GM18861 (cell line): ENCODE measurements at regions not wholly inside any gene's neighbourhood (a gene's known extent, or its start where the extent isn't known, plus 50 kb on each side); places are given as distances from the start of the nearest gene placed in this dataset.

Experiments used
- ATAC-seq: cut with Tn5 transposase; IDR thresholded peaks from one replicate; pipeline ENCODE4 v1.9.1; 2021; ENCODE audit not compliant: unreplicated experiment

DNA sequence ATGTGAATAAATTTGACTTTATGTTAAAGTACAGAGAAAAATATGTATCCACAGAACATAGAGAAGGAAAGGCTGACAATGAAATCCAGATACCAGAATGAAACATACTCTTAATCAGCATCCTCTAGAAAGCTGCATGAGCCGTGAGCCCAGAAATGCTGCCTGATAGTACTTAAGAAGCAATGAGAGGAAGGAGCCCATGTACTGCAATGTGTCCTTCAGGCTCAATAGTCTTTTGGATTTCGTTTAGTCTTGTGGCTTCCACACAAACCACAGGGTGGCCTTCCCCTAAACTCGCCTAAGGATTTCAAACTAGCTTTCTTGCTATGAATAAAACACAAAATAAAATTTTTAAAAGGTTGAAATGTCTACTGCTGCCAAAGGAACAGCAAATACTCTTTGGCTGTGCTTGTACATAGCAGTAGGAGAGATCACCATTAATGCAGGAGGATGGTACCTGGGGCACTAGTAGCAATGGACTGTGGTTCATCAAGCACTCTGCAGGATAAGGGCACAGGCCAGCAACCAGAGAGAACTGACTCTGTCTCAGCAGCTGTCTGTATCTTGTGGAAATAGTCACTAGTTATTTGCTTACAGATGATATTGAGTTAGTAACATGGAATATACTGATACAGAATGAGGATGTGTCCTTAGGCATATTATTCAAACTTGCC, 988.3 kb upstream of the LRFN5 start:
- ATAC-seq, result no peak

DNA sequence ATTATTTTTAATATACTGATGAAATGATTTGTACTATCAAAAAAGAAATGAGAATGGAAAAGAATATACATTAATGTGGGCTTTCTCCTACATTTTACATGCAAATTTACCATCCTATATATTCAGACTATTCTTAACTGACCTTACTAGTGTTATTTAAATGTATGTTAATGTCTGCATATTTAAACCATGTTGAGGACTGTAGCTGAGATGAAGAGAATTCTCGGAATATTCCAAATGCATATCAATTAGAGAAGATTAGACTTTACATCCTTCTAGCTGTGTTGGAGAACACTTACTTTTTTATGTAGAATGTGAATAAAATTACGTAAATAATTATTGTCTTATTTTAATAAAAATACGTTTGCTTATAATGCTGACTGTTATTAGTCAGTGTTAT, 990.1 kb upstream of the LRFN5 start:
- no peak for ATAC-seq

DNA sequence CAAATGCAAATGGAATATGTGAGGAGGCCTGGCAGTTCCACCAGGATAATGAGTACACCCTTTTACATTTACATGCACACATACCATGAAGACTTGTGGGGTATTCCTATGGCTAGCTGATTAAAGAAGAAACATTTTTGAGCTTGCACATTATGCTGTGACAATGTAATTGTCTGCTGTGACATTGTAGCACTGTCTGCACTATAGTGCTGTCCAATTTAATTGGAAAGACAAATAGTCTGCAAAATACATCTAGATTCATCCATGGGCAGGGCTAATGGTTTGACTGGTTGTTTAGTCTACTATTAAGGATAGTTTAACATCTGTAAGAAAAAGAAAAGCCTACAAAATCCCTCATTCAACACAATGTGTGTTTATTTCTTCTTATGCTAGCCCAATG, 1005.6 kb upstream of the LRFN5 start:
- no peak for ATAC-seq

DNA sequence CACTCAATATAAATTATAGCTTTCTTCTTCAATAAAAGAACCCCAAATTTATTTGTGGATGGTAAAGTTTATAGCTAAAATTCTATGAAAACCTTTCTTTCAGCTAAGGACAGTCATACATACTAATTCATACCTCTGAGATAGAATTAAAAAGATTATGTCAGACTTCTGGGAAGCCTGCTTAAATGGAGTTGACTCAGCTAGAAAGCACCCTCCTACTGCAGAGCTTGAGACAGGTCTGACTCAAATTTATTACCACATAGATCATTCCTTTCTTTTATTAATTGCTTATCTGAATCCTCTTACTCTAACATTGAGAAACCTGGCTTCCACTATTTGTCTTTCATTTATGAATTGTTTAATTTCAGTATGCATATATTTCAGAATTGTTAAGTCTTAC, 1007.0 kb upstream of the LRFN5 start:
- no peak for ATAC-seq

DNA sequence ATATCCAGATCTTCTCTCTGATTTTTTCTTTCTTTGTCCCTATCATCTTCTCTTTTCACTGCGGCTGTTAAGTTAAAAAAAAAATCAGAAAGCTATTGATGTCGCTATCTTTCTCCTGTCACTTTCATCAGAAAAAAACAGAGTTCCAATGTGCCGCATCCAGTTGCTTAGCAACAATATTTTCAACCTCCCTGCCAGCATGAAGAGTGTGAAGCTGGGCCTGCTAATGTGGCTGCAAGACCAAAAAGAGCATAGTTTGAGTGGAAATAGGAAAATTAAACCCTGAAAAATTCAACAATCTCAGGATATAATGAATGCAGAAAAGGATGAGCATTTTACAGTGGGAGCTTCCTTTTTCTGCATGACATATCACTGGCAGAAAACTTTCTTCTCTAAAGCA, 1025.4 kb upstream of the LRFN5 start:
- no peak for ATAC-seq

DNA sequence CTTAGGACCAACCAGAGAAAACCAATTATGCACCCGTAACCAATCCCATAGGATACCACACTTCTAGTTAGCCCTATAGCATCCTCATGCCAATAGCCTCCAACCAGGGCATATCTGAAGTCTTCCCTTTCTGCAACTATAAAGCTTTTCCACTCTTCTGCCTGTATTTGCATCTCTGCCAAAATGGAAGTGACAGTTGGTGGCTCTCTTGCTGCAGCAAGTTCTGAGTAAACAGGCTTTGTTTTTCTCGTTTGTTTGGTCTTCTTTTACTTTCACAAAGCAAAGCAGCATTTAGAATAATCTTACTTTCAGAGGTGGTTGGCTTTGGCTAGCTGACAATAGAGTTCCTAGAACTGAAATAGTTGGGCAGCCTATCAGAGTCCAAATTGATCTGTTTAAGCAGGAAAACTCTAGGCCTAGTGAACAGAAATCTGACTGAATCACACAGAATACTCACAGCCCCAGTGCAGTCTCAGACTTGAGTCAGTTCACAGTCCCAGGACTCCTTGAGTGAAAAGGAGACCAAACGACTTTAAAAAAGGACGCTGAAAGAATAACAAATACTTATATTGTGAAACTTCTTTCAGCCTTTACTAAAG, 1029.7 kb upstream of the LRFN5 start:
- ATAC-seq, result no peak

DNA sequence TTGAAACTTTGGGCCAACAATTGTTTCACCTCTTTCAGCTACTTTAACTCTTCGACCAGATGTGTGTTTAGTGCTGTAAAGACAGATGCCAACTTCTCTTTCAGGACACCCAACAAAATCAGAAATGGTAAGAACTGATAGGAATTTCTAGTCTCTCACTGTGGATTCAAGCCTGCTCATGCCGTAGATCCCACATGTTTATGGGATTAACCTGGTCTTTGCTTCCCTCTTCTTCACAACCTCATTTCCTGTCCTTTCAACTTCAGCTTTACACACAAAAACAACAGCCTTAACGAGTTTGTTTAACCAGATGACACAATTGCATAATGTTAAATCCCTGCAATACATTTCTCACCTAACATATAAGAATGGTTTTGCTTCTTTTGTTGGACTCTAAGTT, 1031.9 kb upstream of the LRFN5 start:
- ATAC-seq, result no peak

DNA sequence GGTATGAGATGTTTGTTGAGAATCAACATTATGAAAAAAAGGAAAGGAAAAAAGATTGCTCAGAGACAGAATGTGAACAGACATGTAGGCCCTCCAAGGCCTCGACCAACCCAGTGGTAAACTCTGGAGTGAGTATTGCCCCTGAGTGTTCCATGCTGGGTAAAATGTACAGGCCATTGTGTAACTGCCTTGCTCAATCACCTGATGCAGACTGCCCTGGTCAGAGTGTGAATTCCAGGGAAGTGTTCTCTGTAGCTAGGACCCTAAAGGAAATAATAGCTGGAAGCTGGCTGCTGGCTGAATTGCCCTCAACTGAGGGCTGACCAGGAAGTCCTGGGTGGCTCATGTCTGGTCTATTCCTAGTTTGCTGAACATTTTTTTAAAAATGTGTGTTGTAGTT, 1081.4 kb upstream of the LRFN5 start:
- ATAC-seq, result no peak

DNA sequence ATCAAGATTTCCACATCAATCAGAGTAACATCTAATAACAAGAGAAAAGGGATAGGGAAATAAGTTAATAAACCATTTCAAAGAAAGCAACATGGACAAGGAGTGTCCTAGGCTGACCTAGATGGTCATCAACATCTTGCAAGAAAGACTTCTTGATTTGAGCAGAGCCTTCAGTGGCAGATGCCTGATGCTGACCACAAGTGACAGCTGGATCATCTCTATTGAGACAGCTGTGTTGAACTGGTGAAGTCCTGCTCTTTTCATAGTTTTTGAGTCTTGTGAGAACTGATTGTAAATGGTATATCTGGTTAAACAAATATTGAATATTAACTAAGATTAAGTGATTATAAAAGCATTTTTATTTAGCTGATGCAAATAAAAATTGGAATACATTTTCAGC, 1083.6 kb upstream of the LRFN5 start:
- ATAC-seq, result no peak

DNA sequence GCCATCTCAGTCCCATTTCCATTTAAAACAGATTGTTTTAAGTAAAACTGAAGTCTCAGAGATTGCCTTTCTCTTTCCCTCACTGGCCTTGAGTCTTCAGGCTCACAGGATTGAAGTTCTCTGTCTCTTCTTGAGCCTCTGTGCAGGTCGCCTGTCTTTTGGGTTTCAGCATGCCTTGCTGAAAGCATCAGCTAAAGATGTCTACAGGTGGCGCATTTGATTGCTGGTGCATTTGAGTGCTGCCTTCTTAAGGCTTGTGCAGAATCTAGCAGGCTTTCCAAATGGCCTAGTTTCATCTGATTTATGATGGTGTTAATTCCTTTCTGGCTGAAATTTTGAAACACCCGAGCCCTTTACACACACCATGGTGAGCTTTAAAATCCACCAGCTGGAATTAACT, 1062.2 kb upstream of the FBXO33 start:
- ATAC-seq, result no peak

DNA sequence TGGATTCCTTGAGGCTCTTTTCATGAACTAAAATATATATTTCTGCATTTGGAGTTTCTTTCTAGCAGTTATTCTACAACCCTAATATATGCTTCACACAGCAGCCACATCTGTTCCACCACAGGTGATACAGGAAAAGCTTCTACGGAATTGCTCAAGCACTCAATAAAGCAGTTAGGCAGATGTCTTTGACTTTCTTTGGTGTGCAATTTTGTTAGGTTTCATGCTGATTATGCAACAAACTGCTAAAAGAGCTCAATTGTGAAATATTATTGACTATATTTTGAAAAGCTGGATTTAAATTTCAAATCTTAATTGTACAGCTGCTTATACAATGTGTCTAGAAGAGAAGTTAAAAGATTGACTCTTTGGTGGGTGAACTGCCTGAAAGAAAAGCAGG, 1055.6 kb upstream of the FBXO33 start:
- ATAC-seq, result no peak

DNA sequence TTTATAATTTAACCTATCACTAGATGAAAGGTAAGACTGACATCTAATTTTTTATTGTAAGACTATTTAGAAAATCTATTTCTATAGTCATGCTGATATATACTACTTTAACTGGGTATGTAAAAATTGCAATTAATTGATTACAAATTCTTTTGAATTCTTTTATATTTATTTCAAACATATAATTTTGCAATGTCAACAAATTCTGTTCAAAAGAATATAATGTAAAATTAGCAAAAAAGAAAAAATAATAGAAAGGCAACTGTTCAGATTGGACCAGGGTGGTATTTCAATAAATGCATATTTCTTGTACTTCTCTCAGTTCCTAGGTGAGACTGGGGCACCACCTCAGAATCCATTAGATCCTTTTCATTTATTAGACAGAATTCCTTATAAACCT, 1053.5 kb upstream of the FBXO33 start:
- ATAC-seq, result no peak

DNA sequence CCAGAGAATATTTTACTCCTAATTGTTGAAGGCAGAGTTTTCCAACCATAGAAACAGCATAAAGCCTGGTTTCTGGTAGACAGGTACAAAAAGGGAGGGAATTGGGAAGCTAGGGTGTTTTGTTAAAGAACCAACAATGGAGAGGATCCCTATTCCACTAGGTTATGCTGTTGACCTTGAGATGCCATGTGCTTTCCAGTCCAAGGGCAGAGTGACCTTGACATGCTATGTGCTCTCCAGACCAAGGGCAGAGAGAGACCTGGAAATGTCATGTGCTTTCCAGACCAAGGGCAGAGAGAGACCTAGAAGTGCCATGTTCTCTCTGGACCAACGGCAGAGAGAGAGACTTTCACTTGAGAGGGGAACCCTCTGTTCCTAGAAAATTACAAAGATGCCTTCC, 1043.8 kb upstream of the FBXO33 start:
- no peak for ATAC-seq

DNA sequence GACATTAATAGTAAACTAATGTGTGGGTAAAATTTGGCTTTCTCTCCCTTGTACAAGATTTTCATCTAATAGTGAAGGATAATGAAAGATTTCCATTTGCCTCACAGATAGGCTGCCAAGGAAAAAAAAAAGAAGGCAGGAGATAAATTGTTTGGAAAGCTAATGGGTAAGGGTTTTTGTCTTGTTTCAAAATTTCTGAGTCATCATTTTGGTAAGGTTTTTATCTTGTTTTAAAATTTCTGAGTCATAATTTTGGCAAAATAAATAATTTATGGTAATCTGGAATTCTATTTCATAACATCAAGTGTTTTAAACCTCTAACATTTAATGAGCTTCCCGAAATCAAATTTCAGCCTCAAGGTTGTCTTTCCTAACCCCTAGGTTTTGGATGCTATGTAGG, 1035.7 kb upstream of the FBXO33 start:
- ATAC-seq, result no peak

DNA sequence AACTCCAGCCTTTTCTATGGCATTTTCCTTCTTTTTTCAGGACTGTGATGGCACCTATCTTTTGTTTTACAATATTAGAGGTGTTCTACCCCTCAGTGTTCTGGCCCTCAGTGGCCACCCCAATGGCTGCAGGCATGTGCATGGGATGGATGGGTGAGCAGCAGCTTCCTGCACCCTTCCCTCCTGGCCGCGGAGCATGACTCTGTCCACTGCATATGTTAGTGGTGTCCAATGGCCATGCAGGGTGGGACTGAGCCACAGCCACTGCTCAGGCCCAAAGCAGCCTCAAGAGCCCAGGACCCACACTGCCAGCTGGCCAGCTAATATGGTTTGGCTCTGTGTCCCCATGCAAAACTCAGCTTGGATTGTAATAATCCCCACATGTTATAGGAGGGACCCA, 1032.3 kb upstream of the FBXO33 start:
- no peak for ATAC-seq

DNA sequence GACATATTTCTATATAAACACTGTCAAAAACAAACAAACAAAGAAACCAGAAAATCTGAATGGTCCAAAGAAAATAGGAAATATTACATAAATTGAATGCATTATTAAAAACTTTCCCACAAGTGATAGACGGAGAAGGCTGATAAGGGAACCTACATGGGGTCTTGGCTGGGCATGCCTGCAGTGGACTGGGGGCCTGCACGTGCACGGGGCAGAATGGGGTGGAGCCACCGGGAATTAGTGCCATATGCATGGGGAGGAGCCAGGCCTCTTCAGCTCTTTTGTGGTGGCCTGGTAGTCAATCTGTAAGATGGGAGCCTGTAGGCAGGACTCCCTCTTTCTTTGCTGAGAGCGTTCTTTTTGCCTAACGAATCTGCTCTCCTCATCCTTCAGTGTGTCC, 1031.7 kb upstream of the FBXO33 start:
- no peak for ATAC-seq

DNA sequence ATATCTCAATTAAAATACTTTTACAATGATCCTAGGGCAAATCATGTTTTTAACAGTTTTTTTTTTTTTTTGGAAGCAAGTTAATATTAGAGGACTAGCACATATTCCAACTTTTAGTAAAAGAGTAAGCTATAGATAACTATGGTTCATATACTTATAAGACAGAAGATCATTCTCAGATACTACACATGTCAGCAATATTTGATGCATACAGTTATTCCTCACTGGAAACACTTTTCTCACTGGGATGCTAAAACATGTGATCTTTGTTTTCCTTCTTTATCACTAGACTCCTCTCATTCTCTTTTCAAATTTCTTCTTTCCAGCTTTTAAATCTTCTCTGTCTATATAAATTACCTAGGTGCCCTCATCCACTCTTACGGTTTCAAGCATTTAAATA, 1020.4 kb upstream of the FBXO33 start:
- no peak for ATAC-seq

DNA sequence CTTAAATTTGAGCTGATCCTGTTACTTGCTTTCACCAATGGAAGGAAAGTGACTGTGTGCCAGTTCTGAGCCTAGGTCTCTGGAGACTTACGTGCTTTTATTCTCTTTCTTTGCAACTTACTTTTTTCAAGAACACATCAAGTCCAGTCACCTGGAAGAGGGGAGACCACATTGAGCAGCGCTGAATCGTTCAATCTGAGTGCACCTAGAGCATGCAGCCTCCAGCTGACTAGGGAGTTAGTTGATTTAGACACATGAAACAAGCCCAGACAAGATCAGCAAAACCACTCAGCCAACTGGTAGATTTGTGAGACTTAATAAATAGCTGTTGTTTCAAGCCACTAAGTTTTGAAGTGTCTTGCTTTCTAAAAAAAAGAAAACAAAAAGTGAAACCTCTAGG, 1014.8 kb upstream of the FBXO33 start:
- no peak for ATAC-seq

DNA sequence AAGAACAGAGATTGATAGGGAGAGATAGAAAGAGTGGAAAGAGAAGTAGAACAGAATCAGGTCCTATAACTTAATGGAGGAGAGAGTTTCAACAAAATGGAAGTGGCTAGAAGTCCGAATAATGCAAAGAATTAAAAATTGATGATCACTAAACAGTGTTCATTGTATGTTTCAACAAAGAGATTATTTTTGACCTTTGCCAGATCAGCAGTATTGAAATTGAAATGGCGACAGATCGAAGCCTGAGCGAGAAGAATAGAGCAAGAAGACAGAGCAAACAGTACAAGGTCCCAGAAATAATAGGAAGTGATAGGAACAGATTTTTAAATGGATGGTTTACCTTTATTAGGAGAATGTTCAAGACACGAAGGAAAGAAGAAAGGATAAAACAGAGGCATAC, 1012.8 kb upstream of the FBXO33 start:
- no peak for ATAC-seq

DNA sequence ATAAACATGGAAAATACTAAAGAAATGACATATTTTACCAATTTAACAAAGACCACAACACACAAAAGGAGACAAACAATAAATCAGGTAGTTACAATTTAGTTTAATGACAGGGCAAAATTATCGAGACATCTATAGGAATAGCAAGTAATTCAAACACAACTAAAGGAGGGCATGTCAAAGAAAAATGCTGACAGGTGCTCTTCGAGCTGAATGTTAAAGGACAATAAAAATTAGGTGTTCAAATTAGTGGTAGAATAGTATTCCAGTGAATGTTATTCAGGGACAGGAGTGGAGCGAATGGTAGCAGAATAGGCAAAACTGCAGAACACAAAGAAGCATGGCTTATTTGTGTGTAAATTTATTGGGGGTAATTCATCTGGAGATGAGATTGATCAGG, 1004.3 kb upstream of the FBXO33 start:
- ATAC-seq, result no peak

DNA sequence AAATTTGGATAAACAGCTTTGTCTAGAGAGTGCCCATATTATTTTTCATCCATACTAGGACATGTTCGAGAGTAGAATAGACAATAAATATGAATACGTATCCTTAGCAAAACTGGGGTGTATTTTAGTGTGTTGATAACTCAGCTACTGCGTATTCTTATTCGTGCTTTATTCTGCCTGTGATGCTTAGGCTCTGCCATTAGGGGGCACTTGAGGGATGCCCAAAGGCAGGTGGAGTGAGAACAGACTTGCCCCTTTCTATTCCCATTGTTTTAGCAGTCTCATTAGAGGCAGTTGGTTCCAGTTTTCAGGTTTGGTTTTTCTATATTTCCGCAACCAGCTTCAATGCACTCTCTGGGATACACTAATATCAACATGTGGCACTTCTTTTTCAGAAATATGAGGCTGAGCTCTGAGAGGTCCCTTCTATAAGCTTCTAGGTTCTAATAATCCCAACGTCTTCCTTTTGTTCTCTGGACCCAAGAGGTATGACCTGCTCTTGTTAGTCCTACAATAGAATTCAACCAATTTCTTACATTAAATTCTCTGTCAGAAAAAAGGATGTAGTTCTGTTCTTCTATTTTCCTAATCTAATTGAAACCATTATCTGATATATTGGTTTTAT, 985.7 kb upstream of the FBXO33 start:
- ATAC-seq, result peak; percentile 66

DNA sequence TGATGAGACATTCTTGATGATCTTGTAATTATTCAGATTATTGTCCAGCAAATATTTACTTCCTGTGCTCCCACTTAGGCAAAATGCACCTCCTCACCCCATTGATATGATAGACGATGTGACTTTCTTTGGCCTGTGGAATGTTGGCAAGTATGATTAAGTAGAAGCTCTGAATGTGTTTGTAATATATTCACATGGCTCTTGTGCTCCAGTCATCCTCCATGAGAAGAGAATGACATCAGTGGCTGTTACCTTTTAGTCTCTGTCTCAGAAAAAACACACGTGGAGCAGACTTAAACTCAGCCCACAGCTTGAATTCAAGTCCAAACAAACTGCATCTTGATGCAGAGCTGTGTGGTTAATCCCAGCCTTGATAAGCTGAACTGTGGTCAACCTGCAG, 984.3 kb upstream of the FBXO33 start:
- no peak for ATAC-seq

DNA sequence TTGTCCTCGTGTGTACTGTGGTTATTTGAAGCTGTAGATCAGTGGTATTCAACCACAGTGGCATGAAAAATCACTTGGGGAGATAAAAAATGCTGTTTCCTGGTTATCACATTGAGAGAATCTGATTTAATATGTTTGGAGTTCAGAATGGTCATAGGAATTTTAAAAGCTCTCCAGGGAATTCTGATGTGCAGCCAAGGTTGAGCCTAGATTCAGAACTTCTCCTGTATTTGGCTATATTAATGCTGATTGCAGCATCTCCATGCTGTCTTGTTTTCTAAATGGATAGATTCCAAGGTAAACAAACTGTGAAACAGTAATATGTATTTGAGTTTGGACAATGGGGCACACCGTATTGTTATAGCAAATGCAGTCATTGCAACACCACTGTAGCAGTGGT, 982.2 kb upstream of the FBXO33 start:
- no peak for ATAC-seq
